ENCODE measurements at regions not wholly inside any gene's neighbourhood (a gene's known extent, or its start where the extent isn't known, plus 50 kb on each side); places are given as distances from the start of the nearest gene placed in this dataset.

GRCh38 chr22:48692734-48693376 lies 1134.8 kb downstream of the BRD1 start:
- TF ChIP-seq POLR2A (IDR thresholded peaks at IDR 0.05) (no peak), EP300 (IDR thresholded peaks at IDR 0.05) (no peak), CTCF (IDR thresholded peaks at IDR 0.05) (no peak)
- Histone ChIP-seq H3K4me3 (no peak overlapping the region), H3K9me3 (no peaks in the 10 kb centered on the region), H3K36me3 (no peaks in the 10 kb centered on the region), H3K27ac (peak overlapping the region in 1 of 2 donors; percentile 68), H3K4me1 (ENCODE audit: insufficient read depth) (peaks cover 10% of the 10 kb centered on the region), H3K27me3 (no peaks in the 10 kb centered on the region)
- intact Hi-C loops (cut with DNase I): loop anchor here in 1 of 4 donors (5.0 kb wide), 1 partner anchor 51 kb away; no protein-coding TSS in a partner anchor
- peak; percentile 78 to 89 (median 85) for DNase-seq
- WGBS, 3 donors: 12 to 24% (median 12%) methylated on average over 31 of the region's 31 CpGs

GRCh38 chr22:48691431-48691851 lies 1136.2 kb downstream of the BRD1 start:
- H3K27me3 ChIP-seq: no peaks in the 10 kb centered on the region
- DNase-seq: no peak
- H3K36me3 ChIP-seq: no peaks in the 10 kb centered on the region
- H3K9me3 ChIP-seq: no peaks in the 10 kb centered on the region
- H3K4me3 ChIP-seq: no peak overlapping the region
- TF ChIP-seq EP300 (IDR thresholded peaks at IDR 0.05): no peak
- TF ChIP-seq CTCF (IDR thresholded peaks at IDR 0.05): no peak
- no peak for TF ChIP-seq POLR2A (IDR thresholded peaks at IDR 0.05)
- intact Hi-C loops (cut with DNase I): loop anchor here in 1 of 4 donors (5.0 kb wide), 1 partner anchor 49 kb away; no protein-coding TSS in a partner anchor
- H3K27ac ChIP-seq: peak overlapping the region in 1 of 2 donors; percentile 68
- peaks cover 10% of the 10 kb centered on the region for H3K4me1 ChIP-seq (ENCODE audit: insufficient read depth)
- WGBS, 3 donors: 94 to 97% (median 95%) methylated on average over 21 of the region's 21 CpGs

DNA sequence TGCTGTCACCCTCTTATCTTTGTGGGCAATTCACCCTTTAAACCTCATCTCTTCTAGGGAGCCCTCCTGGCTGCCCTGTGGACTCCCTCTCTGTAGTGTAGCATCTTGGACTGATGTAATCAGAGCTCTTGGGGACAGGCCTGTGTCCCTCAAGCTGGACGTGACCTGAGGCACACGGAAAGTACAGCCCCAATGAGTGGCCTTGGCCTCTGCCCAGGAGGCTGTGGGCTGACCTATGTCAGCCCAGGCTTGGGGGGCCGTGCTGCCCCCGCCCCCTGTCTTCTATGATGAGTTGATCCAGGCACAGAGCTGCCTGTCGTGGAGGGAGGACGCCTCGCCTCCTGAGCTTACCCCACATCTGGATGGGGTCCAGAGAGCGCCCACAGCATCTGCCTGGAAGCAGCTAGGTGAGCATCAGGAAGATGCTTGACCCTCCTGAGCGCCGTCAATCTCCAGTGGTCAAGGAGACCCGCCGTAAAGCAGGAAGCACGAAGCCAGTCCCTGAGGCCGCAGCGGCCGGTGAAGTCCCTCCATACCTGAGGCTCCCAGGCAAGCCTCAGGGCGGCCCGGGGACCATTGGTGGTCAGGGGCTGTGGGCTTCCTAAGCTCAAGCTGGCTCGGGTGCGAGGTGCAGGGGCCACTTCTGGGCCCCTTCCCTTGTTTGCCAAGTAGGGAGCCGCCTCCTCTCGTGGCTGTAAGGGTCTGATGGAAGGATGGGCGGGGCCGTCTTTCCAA lies 1136.9 kb downstream of the BRD1 start:
- DNase-seq: no peak
- TF ChIP-seq EP300 (IDR thresholded peaks at IDR 0.05): no peak
- TF ChIP-seq POLR2A (IDR thresholded peaks at IDR 0.05): no peak
- H3K4me1 ChIP-seq (ENCODE audit: insufficient read depth): peaks cover 10% of the 10 kb centered on the region

DNA sequence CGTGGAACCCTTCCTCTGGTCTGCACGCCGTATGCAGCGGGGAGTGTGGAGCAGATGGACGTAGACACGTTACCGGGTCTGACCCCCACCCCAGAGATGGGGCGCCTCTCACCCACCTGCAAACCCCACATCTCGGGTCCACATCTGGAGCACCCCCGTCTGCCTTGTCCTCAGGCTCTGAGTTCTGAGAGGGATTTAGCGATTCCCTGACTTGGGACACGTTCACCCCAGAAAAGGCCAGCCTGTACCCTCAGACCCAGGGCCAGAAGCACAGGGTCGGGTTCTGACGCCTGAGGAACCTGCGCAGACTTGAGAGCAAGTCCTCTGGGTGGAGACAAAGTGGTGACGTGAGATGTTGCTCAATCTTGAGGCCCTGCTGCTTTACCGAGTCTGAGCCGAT lies 1138.5 kb downstream of the BRD1 start:
- Histone ChIP-seq H3K36me3 (no peaks in the 10 kb centered on the region), H3K9me3 (no peaks in the 10 kb centered on the region), H3K4me1 (ENCODE audit: insufficient read depth) (peaks cover 10% of the 10 kb centered on the region), H3K27me3 (no peaks in the 10 kb centered on the region), H3K4me3 (no peak overlapping the region), H3K27ac (no peak overlapping the region)
- no peak for TF ChIP-seq POLR2A (IDR thresholded peaks at IDR 0.05)
- TF ChIP-seq CTCF (IDR thresholded peaks at IDR 0.05): no peak
- no peak for TF ChIP-seq EP300 (IDR thresholded peaks at IDR 0.05)
- no peak for DNase-seq
- whole genome bisulfite sequencing, 3 donors: 93 to 96% (median 96%) methylated on average over 18 of the region's 18 CpGs
- intact Hi-C loops (cut with DNase I): no loop called here

More for the DNA sequence above, 1136.9 kb downstream of the BRD1 start:
- WGBS, 3 donors: 90 to 92% (median 91%) methylated on average over 24 of the region's 24 CpGs
- intact Hi-C loops (cut with DNase I): loop anchor here in 1 of 4 donors (5.0 kb wide), 1 partner anchor 48 kb away; no protein-coding TSS in a partner anchor
- no peaks in the 10 kb centered on the region for H3K9me3 ChIP-seq
- no peaks in the 10 kb centered on the region for H3K36me3 ChIP-seq
- no peak overlapping the region for H3K27ac ChIP-seq
- H3K27me3 ChIP-seq: no peaks in the 10 kb centered on the region
- H3K4me3 ChIP-seq: no peak overlapping the region
